Smooth muscle cell (in vitro differentiated cells): ENCODE measurements at regions not wholly inside any gene's neighbourhood (a gene's known extent, or its start where the extent isn't known, plus 50 kb on each side); places are given as distances from the start of the nearest gene placed in this dataset.

Experiments
- DNase-seq: peaks from one replicate; lab custom pipeline; 2025; ENCODE audit not compliant: unreplicated experiment; lab: John Stamatoyannopoulos, UW
- H2AFZ ChIP-seq: fragments of 200-600 bp; sonication (generic); 2 replicates; pipeline ENCODE4 v1.6.0; 2016; ENCODE audit warnings: antibody characterized with exemption, low read depth, mild to moderate bottlenecking
- H3F3A ChIP-seq: fragments of 200-600 bp; sonication (generic); 2 replicates; pipeline ENCODE4 v1.6.0; 2017; ENCODE audit warnings: antibody characterized with exemption, low read depth
- H3K27ac ChIP-seq: fragments of 200-600 bp; sonication (generic); 2 replicates; pipeline ENCODE4 v1.5.1; 2016; ENCODE audit warnings: low read depth, mild to moderate bottlenecking
- H3K27me3 ChIP-seq: fragments of 200-600 bp; sonication (generic); 2 replicates; pipeline ENCODE4 v1.6.1; 2016; ENCODE audit warnings: low read depth, mild to moderate bottlenecking
- H3K36me3 ChIP-seq: fragments of 200-600 bp; sonication (generic); 2 replicates; pipeline ENCODE4 v1.5.1; 2016; ENCODE audit warnings: low read depth
- H3K4me1 ChIP-seq: fragments of 200-600 bp; sonication (generic); 2 replicates; pipeline ENCODE4 v1.5.1; 2016; ENCODE audit warnings: low read depth
- H3K4me2 ChIP-seq: fragments of 200-600 bp; sonication (generic); 2 replicates; pipeline ENCODE4 v1.6.0; 2016; ENCODE audit warnings: mild to moderate bottlenecking
- H3K4me3 ChIP-seq: fragments of 200-600 bp; sonication (generic); 2 replicates; pipeline ENCODE4 v1.5.1; 2016; ENCODE audit warnings: mild to moderate bottlenecking
- H3K79me2 ChIP-seq: fragments of 200-600 bp; sonication (generic); 2 replicates; pipeline ENCODE4 v1.6.0; 2016; ENCODE audit warnings: low read depth, mild to moderate bottlenecking
- H3K9ac ChIP-seq: fragments of 200-600 bp; sonication (generic); 2 replicates; pipeline ENCODE4 v1.6.0; 2016; ENCODE audit warnings: low read depth
- H3K9me3 ChIP-seq: fragments of 200-600 bp; sonication (generic); replicated peaks from 2 replicates; pipeline ENCODE4 v1.5.1; 2016; ENCODE audit warnings: low read depth
- H4K20me1 ChIP-seq: fragments of 200-600 bp; sonication (generic); 2 replicates; pipeline ENCODE4 v1.6.0; 2016; ENCODE audit warnings: low read depth
- CTCF ChIP-seq: fragments of 200-600 bp; sonication (generic); IDR thresholded peaks from 2 replicates; pipeline ENCODE4 v1.5.1; 2017; ENCODE audit warnings: borderline replicate concordance, mild to moderate bottlenecking, antibody characterized with exemption; ENCODE audit not compliant: insufficient read depth, poor library complexity, severe bottlenecking
- WGBS: methylation state at CpG from one replicate; pipeline ENCODE4 v1.1.7; 2016; ENCODE audit warnings: low lambda C conversion rate; 5-methylcytosine and 5-hydroxymethylcytosine counted together

DNA sequence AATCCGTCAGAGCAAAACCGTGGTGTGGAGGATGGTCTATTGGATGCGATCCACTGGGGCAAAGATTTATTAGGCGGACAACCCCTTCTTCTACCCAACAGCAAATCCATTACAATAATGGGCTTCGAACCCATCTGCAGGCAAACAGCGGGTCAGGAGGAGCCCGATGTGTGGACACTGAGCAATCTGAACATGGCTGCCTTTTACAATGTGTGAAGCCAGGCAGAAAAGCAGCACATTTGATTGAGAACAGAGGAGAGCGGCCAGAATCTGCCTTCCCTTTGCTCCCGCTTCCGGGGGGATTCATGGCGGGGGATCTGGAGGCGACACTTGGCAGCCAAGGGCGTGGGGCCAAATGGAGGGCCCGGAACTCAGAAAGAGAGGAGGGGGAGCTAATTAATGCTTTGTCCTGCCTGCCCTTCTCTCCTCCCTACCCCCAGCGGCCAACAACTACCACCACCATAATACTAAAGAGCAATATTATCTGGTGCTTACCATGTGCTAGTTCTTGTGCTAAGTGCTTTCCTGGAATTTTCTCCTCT is 133.0 kb downstream of the EMX2 start:
- TF ChIP-seq CTCF: no peak
- Histone ChIP-seq H4K20me1 (no peaks in the 10 kb centered on the region), H3K27me3 (peaks cover 6% of the 10 kb centered on the region), H3K27ac (no peak overlapping the region), H3K4me3 (no peak overlapping the region), H3K4me2 (no peak overlapping the region), H3F3A (no peaks in the 10 kb centered on the region), H3K9me3 (no peaks in the 10 kb centered on the region), H3K36me3 (no peaks in the 10 kb centered on the region), H3K79me2 (no peaks in the 10 kb centered on the region), H2AFZ (no peak overlapping the region), H3K9ac (no peak overlapping the region), H3K4me1 (peaks cover 12% of the 10 kb centered on the region)
- DNase-seq: no peak
- 82% methylated on average over 15 of the region's 15 CpGs for WGBS

GRCh38 chr10:117677239-117677638 is 134.7 kb downstream of the EMX2 start:
- Histone ChIP-seq H3K4me3 (no peak overlapping the region), H4K20me1 (no peaks in the 10 kb centered on the region), H3K4me1 (peaks cover 12% of the 10 kb centered on the region), H3K9ac (no peak overlapping the region), H3K9me3 (no peaks in the 10 kb centered on the region), H3K27ac (no peak overlapping the region), H3K36me3 (no peaks in the 10 kb centered on the region), H3K79me2 (no peaks in the 10 kb centered on the region), H2AFZ (no peak overlapping the region), H3K4me2 (no peak overlapping the region), H3K27me3 (peaks cover 13% of the 10 kb centered on the region), H3F3A (no peaks in the 10 kb centered on the region)
- TF ChIP-seq CTCF: no peak
- 69% methylated on average over 7 of the region's 7 CpGs for WGBS
- DNase-seq: no peak

GRCh38 chr10:117677890-117678500 is 135.4 kb downstream of the EMX2 start:
- H3K4me3 ChIP-seq: no peak overlapping the region
- H3K4me1 ChIP-seq: peaks cover 12% of the 10 kb centered on the region
- no peak overlapping the region for H3K27ac ChIP-seq
- H3K79me2 ChIP-seq: no peaks in the 10 kb centered on the region
- no peak for TF ChIP-seq CTCF
- H3F3A ChIP-seq: no peaks in the 10 kb centered on the region
- H2AFZ ChIP-seq: no peak overlapping the region
- no peaks in the 10 kb centered on the region for H4K20me1 ChIP-seq
- peaks cover 16% of the 10 kb centered on the region for H3K27me3 ChIP-seq
- no peaks in the 10 kb centered on the region for H3K9me3 ChIP-seq
- H3K4me2 ChIP-seq: no peak overlapping the region
- no peaks in the 10 kb centered on the region for H3K36me3 ChIP-seq
- no peak overlapping the region for H3K9ac ChIP-seq
- DNase-seq: no peak
- WGBS: 78% methylated on average over 6 of the region's 6 CpGs

- H4K20me1 ChIP-seq: no peaks in the 10 kb centered on the region
- no peaks in the 10 kb centered on the region for H3K9me3 ChIP-seq
- H3K79me2 ChIP-seq: no peaks in the 10 kb centered on the region
- H3F3A ChIP-seq: no peaks in the 10 kb centered on the region
- H3K36me3 ChIP-seq: no peaks in the 10 kb centered on the region
- H3K4me2 ChIP-seq: no peak overlapping the region
- no peak overlapping the region for H2AFZ ChIP-seq
- no peak for DNase-seq
- H3K27ac ChIP-seq: no peak overlapping the region
- no peak for TF ChIP-seq CTCF
- no peak overlapping the region for H3K4me3 ChIP-seq
- H3K9ac ChIP-seq: no peak overlapping the region
- H3K27me3 ChIP-seq: peaks cover 29% of the 10 kb centered on the region
- H3K4me1 ChIP-seq: no peaks in the 10 kb centered on the region
- WGBS: 84% methylated on average over 2 of the region's 2 CpGs
These were observed 138.1 kb downstream of the EMX2 start for GRCh38 chr10:117680601-117681000.
